ENCODE measurements at regions not wholly inside any gene's neighbourhood (a gene's known extent, or its start where the extent isn't known, plus 50 kb on each side); places are given as distances from the start of the nearest gene placed in this dataset.

- H3K27ac ChIP-seq: no peak overlapping the region
- peaks cover 17% of the 10 kb centered on the region for H3K27me3 ChIP-seq
- H4K20me1 ChIP-seq (ENCODE audit: insufficient read depth, poor library complexity, severe bottlenecking): no peaks in the 10 kb centered on the region
- H3K4me2 ChIP-seq: no peak overlapping the region
- H3K4me3 ChIP-seq: no peak overlapping the region
- 78% methylated on average over 19 of the region's 21 CpGs for WGBS (ENCODE audit: low lambda C conversion rate, missing lambda C conversion rate)
- H3K4me1 ChIP-seq (ENCODE audit: insufficient read depth): no peaks in the 10 kb centered on the region
- H2AFZ ChIP-seq: no peak overlapping the region
- no peaks in the 10 kb centered on the region for H3K36me3 ChIP-seq (replicated peaks; ENCODE audit: insufficient read depth, low read depth)
- TF ChIP-seq EZH2 (IDR thresholded peaks at IDR 0.05; ENCODE audit: borderline replicate concordance) (no peak), EZH2phosphoT487 (IDR thresholded peaks at IDR 0.05; ENCODE audit: low read depth, severe bottlenecking, unreplicated experiment) (no peak), CTCF (IDR thresholded peaks at IDR 0.05; ENCODE audit: poor library complexity) (no peak)
- H3K9me2 ChIP-seq (replicated peaks; ENCODE audit: insufficient read depth): no peaks in the 10 kb centered on the region
- no peak for DNase-seq (ENCODE audit: low spot score)
- H3K9me3 ChIP-seq (ENCODE audit: low read depth): no peaks in the 10 kb centered on the region
- no peaks in the 10 kb centered on the region for H3K79me2 ChIP-seq
These were observed 251.0 kb upstream of the SFSWAP start for GRCh38 chr12:131459773-131460365.

GRCh38 chr12:131460520-131460919 is 250.4 kb upstream of the SFSWAP start:
- no peak for DNase-seq (ENCODE audit: low spot score)
- Histone ChIP-seq H3K36me3 (replicated peaks; ENCODE audit: insufficient read depth, low read depth) (no peaks in the 10 kb centered on the region), H3K4me2 (no peak overlapping the region), H3K4me1 (ENCODE audit: insufficient read depth) (no peaks in the 10 kb centered on the region), H3K79me2 (no peaks in the 10 kb centered on the region), H4K20me1 (ENCODE audit: insufficient read depth, poor library complexity, severe bottlenecking) (no peaks in the 10 kb centered on the region), H3K4me3 (no peak overlapping the region), H3K27ac (no peak overlapping the region), H3K9me3 (ENCODE audit: low read depth) (no peaks in the 10 kb centered on the region), H2AFZ (no peak overlapping the region), H3K27me3 (peaks cover 17% of the 10 kb centered on the region), H3K9me2 (replicated peaks; ENCODE audit: insufficient read depth) (no peaks in the 10 kb centered on the region)
- 83% methylated on average over 5 of the region's 5 CpGs for WGBS (ENCODE audit: low lambda C conversion rate, missing lambda C conversion rate)
- TF ChIP-seq EZH2phosphoT487 (IDR thresholded peaks at IDR 0.05; ENCODE audit: low read depth, severe bottlenecking, unreplicated experiment) (no peak), CTCF (IDR thresholded peaks at IDR 0.05; ENCODE audit: poor library complexity) (no peak), EZH2 (IDR thresholded peaks at IDR 0.05; ENCODE audit: borderline replicate concordance) (no peak)

GRCh38 chr12:131461096-131461495 is 249.8 kb upstream of the SFSWAP start:
- no peak overlapping the region for H3K4me2 ChIP-seq
- H3K4me3 ChIP-seq: no peak overlapping the region
- H3K4me1 ChIP-seq (ENCODE audit: insufficient read depth): no peaks in the 10 kb centered on the region

More at GRCh38 chr12:131461096-131461495, 249.8 kb upstream of the SFSWAP start:
- no peak overlapping the region for H3K27ac ChIP-seq
- DNase-seq (ENCODE audit: low spot score): no peak
- H3K9me2 ChIP-seq (replicated peaks; ENCODE audit: insufficient read depth): no peaks in the 10 kb centered on the region
- H3K36me3 ChIP-seq (replicated peaks; ENCODE audit: insufficient read depth, low read depth): no peaks in the 10 kb centered on the region
- H3K27me3 ChIP-seq: peaks cover 17% of the 10 kb centered on the region
- H3K79me2 ChIP-seq: no peaks in the 10 kb centered on the region
- H3K9me3 ChIP-seq (ENCODE audit: low read depth): no peaks in the 10 kb centered on the region
- H4K20me1 ChIP-seq (ENCODE audit: insufficient read depth, poor library complexity, severe bottlenecking): no peaks in the 10 kb centered on the region
- H2AFZ ChIP-seq: no peak overlapping the region
- TF ChIP-seq EZH2 (IDR thresholded peaks at IDR 0.05; ENCODE audit: borderline replicate concordance) (no peak), CTCF (IDR thresholded peaks at IDR 0.05; ENCODE audit: poor library complexity) (no peak), EZH2phosphoT487 (IDR thresholded peaks at IDR 0.05; ENCODE audit: low read depth, severe bottlenecking, unreplicated experiment) (no peak)
- WGBS (ENCODE audit: low lambda C conversion rate, missing lambda C conversion rate): 63% methylated on average over 2 of the region's 2 CpGs
